Gastrocnemius medialis (tissue), 4 donors: ENCODE measurements at regions not wholly inside any gene's neighbourhood (a gene's known extent, or its start where the extent isn't known, plus 50 kb on each side); places are given as distances from the start of the nearest gene placed in this dataset.

Experiments
- POLR2A ChIP-seq, 2 donors: fragments of 450-650 bp; IDR thresholded peaks; one replicate each; pipeline ENCODE4 v1.6.1; 2017; ENCODE audit warnings: antibody characterized with exemption in 2 of 2, mild to moderate bottlenecking in 2 of 2, moderate library complexity in 2 of 2
- TF ChIP-seq, protein P1 (sequence below), 5 experiments: fragments of 450-650 bp in 3 of 5; fragments of 200-600 bp in 2 of 5; sonication (generic) in 2 of 5; IDR thresholded peaks in 4 of 5; conservative IDR thresholded peaks in 1 of 5; 1 replicate in 4 of 5; 2 replicates in 1 of 5; pipeline ENCODE4 v1.5.1; 2016 to 2019; ENCODE audit warnings: antibody characterized with exemption in 5 of 5, mild to moderate bottlenecking in 3 of 5, moderate library complexity in 3 of 5

DNA sequence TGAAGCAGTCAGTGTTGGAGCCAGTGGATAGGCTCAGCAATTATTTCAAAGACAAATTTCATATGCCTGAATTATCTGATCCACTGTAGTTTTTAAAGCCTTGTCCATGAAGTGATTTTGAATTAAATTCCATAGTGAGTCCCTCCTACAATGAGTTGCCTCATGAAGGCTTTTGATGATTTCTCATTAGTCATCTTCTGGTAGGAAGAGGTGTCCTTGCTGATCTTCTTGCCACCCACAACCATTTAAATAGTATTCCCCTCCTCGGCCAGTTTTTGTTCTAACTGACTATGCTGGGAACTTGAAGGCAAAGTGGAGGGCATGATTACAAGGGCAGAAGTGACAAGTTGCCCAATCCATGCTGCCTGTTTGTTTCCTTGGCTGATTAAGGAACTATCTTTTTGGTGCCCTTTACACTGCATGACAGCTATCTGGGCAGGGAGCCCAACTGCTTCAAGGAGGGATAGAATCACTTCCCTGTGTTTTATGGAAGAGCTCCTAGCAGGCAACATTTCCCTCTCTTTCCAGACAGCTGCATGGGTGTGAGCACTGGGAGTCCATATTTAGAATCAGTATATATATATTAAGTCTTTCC lies 617.5 kb downstream of the ZPLD1 start:
- TF ChIP-seq, protein P1, sequence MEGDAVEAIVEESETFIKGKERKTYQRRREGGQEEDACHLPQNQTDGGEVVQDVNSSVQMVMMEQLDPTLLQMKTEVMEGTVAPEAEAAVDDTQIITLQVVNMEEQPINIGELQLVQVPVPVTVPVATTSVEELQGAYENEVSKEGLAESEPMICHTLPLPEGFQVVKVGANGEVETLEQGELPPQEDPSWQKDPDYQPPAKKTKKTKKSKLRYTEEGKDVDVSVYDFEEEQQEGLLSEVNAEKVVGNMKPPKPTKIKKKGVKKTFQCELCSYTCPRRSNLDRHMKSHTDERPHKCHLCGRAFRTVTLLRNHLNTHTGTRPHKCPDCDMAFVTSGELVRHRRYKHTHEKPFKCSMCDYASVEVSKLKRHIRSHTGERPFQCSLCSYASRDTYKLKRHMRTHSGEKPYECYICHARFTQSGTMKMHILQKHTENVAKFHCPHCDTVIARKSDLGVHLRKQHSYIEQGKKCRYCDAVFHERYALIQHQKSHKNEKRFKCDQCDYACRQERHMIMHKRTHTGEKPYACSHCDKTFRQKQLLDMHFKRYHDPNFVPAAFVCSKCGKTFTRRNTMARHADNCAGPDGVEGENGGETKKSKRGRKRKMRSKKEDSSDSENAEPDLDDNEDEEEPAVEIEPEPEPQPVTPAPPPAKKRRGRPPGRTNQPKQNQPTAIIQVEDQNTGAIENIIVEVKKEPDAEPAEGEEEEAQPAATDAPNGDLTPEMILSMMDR (IDR thresholded peaks at IDR 0.05 in 4 of 5, conservative IDR thresholded peaks at IDR 0.05 in 1 of 5), result no peak
- no peak for TF ChIP-seq POLR2A (IDR thresholded peaks at IDR 0.05)
